MCF 10A (cell line): ENCODE measurements at regions not wholly inside any gene's neighbourhood (a gene's known extent, or its start where the extent isn't known, plus 50 kb on each side); places are given as distances from the start of the nearest gene placed in this dataset.

Source experiments
- BruUV-seq: library from RNA; stranded (reverse); fragments of 400-500 nt; replicated peaks from 2 replicates; lab custom pipeline; 2021; lab: Mats Ljungman, UMichigan
- CTCF ChIA-PET: fragments of 300-600 bp; sonication (Branson Sonifier 250); formaldehyde crosslinking; extraction: SDS; loops from one replicate; lab custom pipeline; 2021; ENCODE audit warnings: antibody characterized with exemption, inconsistent platforms; lab: Yijun Ruan, JAX
- POLR2A ChIA-PET: fragments of 300-600, 350-650 bp; sonication (Branson Sonifier 250); formaldehyde crosslinking; extraction: SDS; loops from one replicate; lab custom pipeline; 2020; ENCODE audit warnings: antibody characterized with exemption, inconsistent platforms; lab: Yijun Ruan, JAX
- DNase-seq: peaks from one replicate; pipeline ENCODE4 v3.0.0-alpha.2; 2018; ENCODE audit not compliant: unreplicated experiment
- H3K27ac Mint-ChIP-seq: one replicate; pipeline ENCODE4 v1.8.0; 2022; ENCODE audit warnings: mild to moderate bottlenecking, low read depth, mixed read lengths; ENCODE audit not compliant: unreplicated experiment
- H3K27me3 Mint-ChIP-seq: one replicate; pipeline ENCODE4 v1.8.0; 2022; ENCODE audit warnings: mixed read lengths; ENCODE audit not compliant: insufficient read depth, unreplicated experiment
- H3K36me3 Mint-ChIP-seq: one replicate; pipeline ENCODE4 v1.8.0; 2022; ENCODE audit warnings: mild to moderate bottlenecking, moderate library complexity, mixed read lengths; ENCODE audit not compliant: insufficient read depth, unreplicated experiment
- H3K4me1 Mint-ChIP-seq: one replicate; pipeline ENCODE4 v1.8.0; 2022; ENCODE audit warnings: mixed read lengths; ENCODE audit not compliant: insufficient read depth, unreplicated experiment
- H3K4me3 Mint-ChIP-seq: one replicate; pipeline ENCODE4 v1.8.0; 2022; ENCODE audit warnings: mild to moderate bottlenecking, moderate library complexity, mixed read lengths; ENCODE audit not compliant: unreplicated experiment
- H3K9me3 Mint-ChIP-seq: one replicate; pipeline ENCODE4 v1.8.0; 2022; ENCODE audit warnings: mixed read lengths; ENCODE audit not compliant: unreplicated experiment
- intact Hi-C: fragments of 100-400 bp; cut with micrococcal nuclease; formaldehyde crosslinking; loops from 2 replicates; pipeline ENCODE4 v1.14.1; 2022
- TF ChIP-seq, protein P1 (sequence below): fragments of 200-600 bp; IDR thresholded peaks from one replicate; pipeline ENCODE4 v1.8.0; 2022; ENCODE audit warnings: antibody characterized with exemption, mild to moderate bottlenecking; ENCODE audit not compliant: unreplicated experiment

- intact Hi-C loops = no loop called here
- ChIA-PET POLR2A (interaction anchor here (0.7 kb wide), 1 partner anchor 32 kb away, joined by 3 read pairs; no protein-coding TSS in a partner anchor), CTCF (interaction anchor here (0.7 to 1.0 kb wide), 2 partner anchors 63 to 153 kb away, joined by 3 to 4 read pairs; no protein-coding TSS in a partner anchor)
- no peaks in the 10 kb centered on the region for H3K36me3 Mint-ChIP-seq
- peaks cover 10% of the 10 kb centered on the region for H3K4me1 Mint-ChIP-seq
- no peaks in the 10 kb centered on the region for H3K9me3 Mint-ChIP-seq
- BruUV-seq = no TSS peak
- no peak overlapping the region for H3K4me3 Mint-ChIP-seq
- DNase-seq = no peak
- no peaks in the 10 kb centered on the region for H3K27me3 Mint-ChIP-seq
- TF ChIP-seq, protein P1, sequence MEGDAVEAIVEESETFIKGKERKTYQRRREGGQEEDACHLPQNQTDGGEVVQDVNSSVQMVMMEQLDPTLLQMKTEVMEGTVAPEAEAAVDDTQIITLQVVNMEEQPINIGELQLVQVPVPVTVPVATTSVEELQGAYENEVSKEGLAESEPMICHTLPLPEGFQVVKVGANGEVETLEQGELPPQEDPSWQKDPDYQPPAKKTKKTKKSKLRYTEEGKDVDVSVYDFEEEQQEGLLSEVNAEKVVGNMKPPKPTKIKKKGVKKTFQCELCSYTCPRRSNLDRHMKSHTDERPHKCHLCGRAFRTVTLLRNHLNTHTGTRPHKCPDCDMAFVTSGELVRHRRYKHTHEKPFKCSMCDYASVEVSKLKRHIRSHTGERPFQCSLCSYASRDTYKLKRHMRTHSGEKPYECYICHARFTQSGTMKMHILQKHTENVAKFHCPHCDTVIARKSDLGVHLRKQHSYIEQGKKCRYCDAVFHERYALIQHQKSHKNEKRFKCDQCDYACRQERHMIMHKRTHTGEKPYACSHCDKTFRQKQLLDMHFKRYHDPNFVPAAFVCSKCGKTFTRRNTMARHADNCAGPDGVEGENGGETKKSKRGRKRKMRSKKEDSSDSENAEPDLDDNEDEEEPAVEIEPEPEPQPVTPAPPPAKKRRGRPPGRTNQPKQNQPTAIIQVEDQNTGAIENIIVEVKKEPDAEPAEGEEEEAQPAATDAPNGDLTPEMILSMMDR = no peak
- no peak overlapping the region for H3K27ac Mint-ChIP-seq
These were observed 144.6 kb upstream of the IGFBP7 start for GRCh38 chr4:57254754-57255153.

- peaks cover 20% of the 10 kb centered on the region for H3K4me1 Mint-ChIP-seq
- no peaks in the 10 kb centered on the region for H3K27me3 Mint-ChIP-seq
- peak overlapping the region; percentile 78 for H3K27ac Mint-ChIP-seq
- TF ChIP-seq, protein P1 = no peak
- DNase-seq = peak; percentile 87
- no peaks in the 10 kb centered on the region for H3K36me3 Mint-ChIP-seq
- H3K9me3 Mint-ChIP-seq = no peaks in the 10 kb centered on the region
- peak overlapping the region; percentile 19 for H3K4me3 Mint-ChIP-seq
- ChIA-PET POLR2A (interaction anchor here (0.7 to 1.7 kb wide), 6 partner anchors 13 to 168 kb away, joined by 3 to 6 read pairs (median 4); no protein-coding TSS in a partner anchor), CTCF (interaction anchor here (0.6 to 1.0 kb wide), 2 partner anchors 178 to 724 kb away, joined by 3 to 4 read pairs; no protein-coding TSS in a partner anchor)
- intact Hi-C loops = no loop called here
- BruUV-seq = no TSS peak
These were observed 138.9 kb upstream of the IGFBP7 start for GRCh38 chr4:57249083-57249482.

- intact Hi-C loops = no loop called here
- no TSS peak for BruUV-seq
- Mint-ChIP-seq H3K4me3 (no peak overlapping the region), H3K4me1 (no peaks in the 10 kb centered on the region), H3K9me3 (no peaks in the 10 kb centered on the region), H3K27me3 (no peaks in the 10 kb centered on the region), H3K36me3 (no peaks in the 10 kb centered on the region), H3K27ac (no peak overlapping the region)
- CTCF ChIA-PET = interaction anchor here (0.6 to 1.4 kb wide), 2 partner anchors 53 to 170 kb away, joined by 3 read pairs; no protein-coding TSS in a partner anchor
- DNase-seq = no peak
- TF ChIP-seq, protein P1 = no peak
- POLR2A ChIA-PET = no interaction called here
These were observed 132.9 kb upstream of the IGFBP7 start for GRCh38 chr4:57243076-57243475.

- H3K27ac Mint-ChIP-seq = no peak overlapping the region
These were observed 124.1 kb upstream of the IGFBP7 start for GRCh38 chr4:57234252-57234775.

More at GRCh38 chr4:57234252-57234775, 124.1 kb upstream of the IGFBP7 start:
- CTCF ChIA-PET = interaction anchor here (0.6 to 0.9 kb wide), 3 partner anchors 70 to 1869 kb away, joined by 3 to 5 read pairs (median 3); no protein-coding TSS in a partner anchor
- no peak for DNase-seq
- POLR2A ChIA-PET = no interaction called here
- H3K36me3 Mint-ChIP-seq = peaks cover 5% of the 10 kb centered on the region
- H3K9me3 Mint-ChIP-seq = no peaks in the 10 kb centered on the region
- BruUV-seq = no TSS peak
- H3K4me1 Mint-ChIP-seq = peaks cover 43% of the 10 kb centered on the region
- no peaks in the 10 kb centered on the region for H3K27me3 Mint-ChIP-seq
- TF ChIP-seq, protein P1 = no peak
- H3K4me3 Mint-ChIP-seq = no peak overlapping the region
- intact Hi-C loops = no loop called here
